H1 (cell line): ENCODE measurements at regions not wholly inside any gene's neighbourhood (a gene's known extent, or its start where the extent isn't known, plus 50 kb on each side); places are given as distances from the start of the nearest gene placed in this dataset.

Experiments
- CTCF ChIA-PET: fragments of 300-600 bp; sonication (Branson Sonifier 250); formaldehyde crosslinking; loops from one replicate; lab custom pipeline; 2021; ENCODE audit not compliant: partially characterized antibody; lab: Charles Lee
- POLR2A ChIA-PET: fragments of 300-600 bp; sonication (Branson Sonifier 250); formaldehyde crosslinking; loops from one replicate; lab custom pipeline; 2021; ENCODE audit warnings: inconsistent platforms; ENCODE audit not compliant: partially characterized antibody; lab: Charles Lee
- DNase-seq, 2 experiments: peaks; one replicate each; pipeline versions ENCODE4 v3.0.0 to v3.0.0-alpha.2; 2010 to 2022; ENCODE audit warnings: low spot score in 2 of 2, low read depth in 1 of 2, mixed read lengths in 1 of 2
- FAIRE-seq: peaks from 2 replicates; lab custom pipeline; 2011; peaks lifted over from hg19 to GRCh38; lab: Jason Lieb, UNC
- H2AFZ ChIP-seq: 2 replicates; pipeline ENCODE4 v1.8.1; 2012; ENCODE audit warnings: low read length, inconsistent platforms
- H2AK5ac ChIP-seq: 2 replicates; pipeline ENCODE4 v1.6.1; 2013; ENCODE audit warnings: low read depth, low read length
- H2BK120ac ChIP-seq: replicated peaks from 2 replicates; pipeline ENCODE3; 2013; ENCODE audit warnings: low read depth, low read length, inconsistent platforms
- H2BK12ac ChIP-seq: 2 replicates; pipeline ENCODE4 v1.6.1; 2013; ENCODE audit warnings: low read depth, low read length
- H2BK15ac ChIP-seq: 2 replicates; pipeline ENCODE4 v1.6.1; 2013; ENCODE audit warnings: low read length
- H2BK20ac ChIP-seq: 2 replicates; pipeline ENCODE4 v1.6.1; 2013; ENCODE audit warnings: low read length
- H2BK5ac ChIP-seq: 2 replicates; pipeline ENCODE4 v1.6.1; 2013; ENCODE audit warnings: low read depth, low read length
- H3K14ac ChIP-seq: 2 replicates; pipeline ENCODE4 v1.6.1; 2013; ENCODE audit warnings: inconsistent platforms; ENCODE audit not compliant: insufficient read length
- H3K18ac ChIP-seq: 2 replicates; pipeline ENCODE4 v1.6.1; 2013; ENCODE audit warnings: low read length; ENCODE audit errors: extremely low read depth
- H3K23ac ChIP-seq: 2 replicates; pipeline ENCODE4 v1.6.1; 2013; ENCODE audit warnings: inconsistent platforms; ENCODE audit not compliant: insufficient read length
- H3K23me2 ChIP-seq: 2 replicates; pipeline ENCODE4 v1.6.1; 2013; ENCODE audit warnings: low read depth, low read length
- H3K27ac ChIP-seq: 2 replicates; pipeline ENCODE4 v1.6.1; 2011; ENCODE audit warnings: low read depth, low read length, inconsistent platforms
- H3K27me3 ChIP-seq, 4 experiments: replicated peaks in 1 of 4; 1 replicate in 1 of 4; 2 replicates in 3 of 4; pipeline versions ENCODE4 v1.6.1 to v1.8.1; 2011 to 2013; ENCODE audit warnings: low read length in 3 of 4, mild to moderate bottlenecking in 3 of 4, inconsistent platforms in 2 of 4, mixed read lengths in 2 of 4, moderate library complexity in 1 of 4; ENCODE audit not compliant: control insufficient read depth in 3 of 4, insufficient read depth in 3 of 4; ENCODE audit errors: extremely low read depth in 1 of 4
- H3K36me3 ChIP-seq, 4 experiments: 2 replicates each; pipeline versions ENCODE4 v1.6.1 to v1.8.1; 2011 to 2013; ENCODE audit warnings: mild to moderate bottlenecking in 4 of 4, low read length in 3 of 4, moderate library complexity in 2 of 4, control low read depth in 1 of 4, inconsistent platforms in 1 of 4; ENCODE audit not compliant: insufficient read depth in 4 of 4, control insufficient read depth in 2 of 4
- H3K4ac ChIP-seq: replicated peaks from 2 replicates; pipeline ENCODE3; 2013; ENCODE audit warnings: low read length, low read depth, mixed read lengths, inconsistent platforms; ENCODE audit not compliant: insufficient read length
- H3K4me1 ChIP-seq, 4 experiments: replicated peaks in 1 of 4; 1 replicate in 1 of 4; 2 replicates in 3 of 4; pipeline versions ENCODE4 v1.6.1 to v1.8.1; 2011 to 2013; ENCODE audit warnings: low read length in 3 of 4, inconsistent platforms in 2 of 4, mixed read lengths in 1 of 4; ENCODE audit not compliant: insufficient read depth in 4 of 4, control insufficient read depth in 3 of 4
- H3K4me2 ChIP-seq, 2 experiments: 2 replicates each; pipeline versions ENCODE4 v1.6.1 to v1.8.1; 2011 to 2013; ENCODE audit warnings: low read depth in 2 of 2, low read length in 2 of 2, control low read depth in 1 of 2, inconsistent platforms in 1 of 2, mild to moderate bottlenecking in 1 of 2; ENCODE audit not compliant: insufficient read depth in 1 of 2
- H3K4me3 ChIP-seq, 4 experiments: fragments of 200-600, 300-600 bp in 1 of 4; sonication (generic), shearing (Covaris generic), sonication (Bioruptor Twin) in 1 of 4; 2 replicates each; pipeline versions ENCODE4 v1.5.1 to v1.8.1; 2011 to 2016; ENCODE audit warnings: low read length in 4 of 4, low read depth in 3 of 4, control low read depth in 2 of 4, inconsistent platforms in 2 of 4, mild to moderate bottlenecking in 2 of 4, mixed read lengths in 1 of 4, moderate library complexity in 1 of 4; ENCODE audit not compliant: insufficient read depth in 2 of 4; ENCODE audit errors: extremely low read depth in 1 of 4
- H3K56ac ChIP-seq: replicated peaks from 2 replicates; pipeline ENCODE3; 2013; ENCODE audit warnings: low read depth, mild to moderate bottlenecking, mixed read lengths, low read length, inconsistent platforms; ENCODE audit not compliant: insufficient read length
- H3K79me1 ChIP-seq: 2 replicates; pipeline ENCODE4 v1.6.1; 2013; ENCODE audit warnings: low read depth, low read length, control low read depth
- H3K79me2 ChIP-seq, 2 experiments: 2 replicates each; pipeline versions ENCODE4 v1.6.1 to v1.8.1; 2012 to 2013; ENCODE audit warnings: low read length in 2 of 2, mild to moderate bottlenecking in 2 of 2, inconsistent platforms in 1 of 2; ENCODE audit not compliant: insufficient read depth in 2 of 2, control insufficient read depth in 1 of 2
- H3K9ac ChIP-seq, 4 experiments: replicated peaks in 1 of 4; 1 replicate in 1 of 4; 2 replicates in 3 of 4; pipeline versions ENCODE4 v1.6.1 to v1.8.1; 2011 to 2013; ENCODE audit warnings: low read depth in 3 of 4, low read length in 3 of 4, control low read depth in 2 of 4, mild to moderate bottlenecking in 2 of 4, moderate library complexity in 2 of 4, inconsistent platforms in 1 of 4; ENCODE audit errors: extremely low read depth in 1 of 4
- H3K9me3 ChIP-seq, 2 experiments: 2 replicates each; pipeline versions ENCODE4 v1.6.1 to v1.8.1; 2012 to 2013; ENCODE audit warnings: mild to moderate bottlenecking in 2 of 2, moderate library complexity in 2 of 2, control low read depth in 1 of 2, inconsistent platforms in 1 of 2, low read depth in 1 of 2, low read length in 1 of 2, mixed read lengths in 1 of 2; ENCODE audit not compliant: insufficient read depth in 2 of 2
- H4K20me1 ChIP-seq, 2 experiments: replicated peaks in 1 of 2; 2 replicates each; pipeline versions ENCODE3 to v1.8.1; 2011 to 2013; ENCODE audit warnings: inconsistent platforms in 2 of 2, low read length in 2 of 2, mild to moderate bottlenecking in 1 of 2; ENCODE audit not compliant: insufficient read depth in 2 of 2, control insufficient read depth in 1 of 2
- H4K5ac ChIP-seq: 2 replicates; pipeline ENCODE4 v1.6.1; 2013; ENCODE audit warnings: low read length, low read depth, mixed read lengths, inconsistent platforms; ENCODE audit not compliant: insufficient read length
- H4K8ac ChIP-seq: 2 replicates; pipeline ENCODE4 v1.8.0; 2013; ENCODE audit warnings: mild to moderate bottlenecking, moderate library complexity, low read length, inconsistent platforms; ENCODE audit not compliant: insufficient read depth; ENCODE audit errors: extremely low read depth
- H4K91ac ChIP-seq: replicated peaks from 2 replicates; pipeline ENCODE3; 2013; ENCODE audit warnings: low read length, mixed read lengths, inconsistent platforms; ENCODE audit not compliant: insufficient read length
- HDAC6 ChIP-seq: IDR thresholded peaks from one replicate; pipeline ENCODE4 v1.7.1; 2012; ENCODE audit warnings: low read depth, mild to moderate bottlenecking, inconsistent platforms, low read length, moderate library complexity
- JUN ChIP-seq: IDR thresholded peaks from 2 replicates; pipeline ENCODE4 v1.6.1; 2011; ENCODE audit warnings: low read depth, mild to moderate bottlenecking, improper control_type of control experiment, low read length
- NANOG ChIP-seq: IDR thresholded peaks from 2 replicates; pipeline ENCODE4 v1.6.1; 2011; ENCODE audit warnings: low read length, low read depth, mild to moderate bottlenecking, inconsistent platforms; ENCODE audit not compliant: insufficient read depth, poor library complexity, severe bottlenecking
- TCF12 ChIP-seq: IDR thresholded peaks from 2 replicates; pipeline ENCODE4 v1.6.1; 2011; ENCODE audit warnings: low read depth, mild to moderate bottlenecking, low read length
- TEAD4 ChIP-seq: IDR thresholded peaks from 2 replicates; pipeline ENCODE4 v1.6.1; 2012; ENCODE audit warnings: low read depth, low read length, inconsistent platforms, mixed read lengths
- WGBS, 2 experiments: shearing (Covaris generic) in 1 of 2; methylation state at CpG; one replicate each; pipeline versions ENCODE4 v1.1.6 to v1.1.7; 2013 to 2015; ENCODE audit warnings: low lambda C conversion rate in 2 of 2, mixed read lengths in 2 of 2, inconsistent platforms in 1 of 2, low coverage in 1 of 2, missing lambda C conversion rate in 1 of 2; ENCODE audit not compliant: insufficient replicate concordance in 2 of 2, insufficient coverage in 1 of 2, insufficient read length in 1 of 2; ENCODE audit errors: extremely low coverage in 1 of 2, missing lambda C conversion rate in 1 of 2; 5-methylcytosine and 5-hydroxymethylcytosine counted together
- TF ChIP-seq, protein P1 (sequence below): IDR thresholded peaks from 2 replicates; pipeline ENCODE4 v1.6.1; 2012; ENCODE audit warnings: inconsistent platforms

DNA sequence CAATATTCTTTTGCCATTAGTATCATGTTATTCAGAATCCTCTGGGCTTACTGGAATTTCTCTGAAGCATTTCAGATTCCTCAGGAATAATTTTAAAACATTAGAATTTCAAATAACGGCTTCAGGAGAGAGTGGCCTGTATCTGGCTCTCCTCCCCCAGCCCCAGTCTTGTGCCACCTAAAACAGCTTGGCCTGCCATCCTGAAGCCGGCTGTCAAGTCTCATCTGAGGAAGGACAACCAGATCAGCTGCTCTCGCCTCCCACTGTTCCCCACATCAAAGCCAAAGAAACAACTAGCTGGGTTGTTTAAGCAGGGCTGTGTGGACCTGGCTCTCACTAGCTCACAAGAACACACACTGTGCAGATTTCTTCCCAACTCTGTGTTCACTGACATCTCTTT, 178.2 kb downstream of the FGFR2 start:
- Histone ChIP-seq H3K36me3 (no peaks in the 10 kb centered on the region), H3K27ac (no peak overlapping the region), H2AK5ac (no peak overlapping the region), H3K79me2 (no peaks in the 10 kb centered on the region), H2BK12ac (no peak overlapping the region), H3K4ac (no peak overlapping the region), H3K18ac (no peak overlapping the region), H3K9ac (no peak overlapping the region), H3K27me3 (no peaks in the 10 kb centered on the region; a peak in 1 of 7 replicates), H3K4me1 (no peaks in the 10 kb centered on the region), H3K9me3 (no peaks in the 10 kb centered on the region), H2AFZ (no peak overlapping the region), H3K4me2 (no peak overlapping the region), H4K20me1 (no peaks in the 10 kb centered on the region), H4K8ac (no peak overlapping the region), H3K23ac (no peak overlapping the region), H3K56ac (no peak overlapping the region), H3K23me2 (no peaks in the 10 kb centered on the region), H2BK5ac (no peak overlapping the region), H3K79me1 (no peaks in the 10 kb centered on the region), H4K91ac (no peak overlapping the region), H4K5ac (no peak overlapping the region), H2BK15ac (no peak overlapping the region), H3K4me3 (no peak overlapping the region), H2BK120ac (no peak overlapping the region), H3K14ac (no peak overlapping the region), H2BK20ac (no peak overlapping the region)
- ChIA-PET CTCF (interaction anchor here (1.4 kb wide), 1 partner anchor 183 kb away, joined by 3 read pairs; no protein-coding TSS in a partner anchor), POLR2A (interaction anchor here (0.6 kb wide), 2 partner anchors 115 to 231 kb away, joined by 3 read pairs; no protein-coding TSS in a partner anchor)
- DNase-seq (no peak), FAIRE-seq (no peak)
- 88% methylated on average over 3 of the region's 3 CpGs; no CpG with 5 or more reads in 1 of the 2 experiments for WGBS, 2 experiments
- no peak for TF ChIP-seq TCF12
- TF ChIP-seq NANOG = no peak
- TF ChIP-seq, protein P1, sequence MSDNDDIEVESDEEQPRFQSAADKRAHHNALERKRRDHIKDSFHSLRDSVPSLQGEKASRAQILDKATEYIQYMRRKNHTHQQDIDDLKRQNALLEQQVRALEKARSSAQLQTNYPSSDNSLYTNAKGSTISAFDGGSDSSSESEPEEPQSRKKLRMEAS = no peak
- no peak for TF ChIP-seq JUN
- no peak for TF ChIP-seq HDAC6
- no peak for TF ChIP-seq TEAD4
